DOHH2 (cell line): ENCODE measurements at regions not wholly inside any gene's neighbourhood (a gene's known extent, or its start where the extent isn't known, plus 50 kb on each side); places are given as distances from the start of the nearest gene placed in this dataset.

Experiments
- CTCF ChIP-seq: fragments of 200-600 bp; sonication (generic); IDR thresholded peaks from one replicate; pipeline ENCODE4 v1.5.1; 2014; ENCODE audit warnings: antibody characterized with exemption, mild to moderate bottlenecking, low read depth, low read length; ENCODE audit not compliant: poor library complexity, severe bottlenecking
- EZH2phosphoT487 ChIP-seq: fragments of 200-600 bp; sonication (generic); IDR thresholded peaks from 2 replicates; pipeline ENCODE4 v1.6.1; 2017; ENCODE audit warnings: borderline replicate concordance, mild to moderate bottlenecking, antibody characterized with exemption, low read length, moderate library complexity, mixed read lengths

GRCh38 chrX:84724576-84724975 is 222.3 kb upstream of the HDX start:
- TF ChIP-seq CTCF: no peak
- no peak for TF ChIP-seq EZH2phosphoT487
